HK-2 (cell line): ENCODE measurements at regions not wholly inside any gene's neighbourhood (a gene's known extent, or its start where the extent isn't known, plus 50 kb on each side); places are given as distances from the start of the nearest gene placed in this dataset.
"Not testable (repeated sequence)": the region's sequence is repeated elsewhere in the genome, so short reads cannot be mapped to it uniquely, and the experiment has no call there.

Source experiments
- DNase-seq: peaks from one replicate; pipeline ENCODE4 v3.0.0-alpha.2; 2018; ENCODE audit not compliant: unreplicated experiment

DNA sequence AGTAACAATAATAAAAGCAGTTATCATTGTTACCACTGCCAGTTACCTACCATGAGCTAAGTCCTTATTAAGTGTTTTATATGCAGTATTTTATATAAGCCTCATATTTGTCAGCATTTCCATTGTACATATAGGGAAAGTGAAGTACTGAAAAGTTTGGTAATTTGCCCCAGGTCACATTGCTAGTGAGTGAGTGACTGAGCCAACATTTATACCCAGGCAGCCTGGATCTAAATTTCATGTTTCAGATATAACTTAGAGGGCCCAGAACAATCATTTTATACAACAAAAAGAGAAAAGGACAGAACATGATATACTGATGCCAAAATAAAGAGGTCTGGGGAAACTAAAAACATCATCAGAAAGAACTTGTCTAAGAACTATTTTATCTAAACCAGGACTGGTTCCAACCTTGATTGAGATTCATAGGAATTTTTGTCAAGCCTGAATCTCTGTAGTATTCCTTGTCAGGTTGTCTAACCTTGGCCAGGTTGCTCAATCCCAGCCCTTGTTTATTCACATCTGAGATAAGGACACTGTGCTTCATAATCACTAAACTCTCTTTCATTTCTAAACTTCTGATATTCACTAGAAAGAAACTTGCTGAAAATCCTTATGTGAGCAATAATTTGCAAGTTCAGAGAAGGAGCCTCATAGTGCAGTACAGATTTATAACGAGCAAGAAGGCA is 308.2 kb downstream of the IPMK start:
- no peak for DNase-seq

DNA sequence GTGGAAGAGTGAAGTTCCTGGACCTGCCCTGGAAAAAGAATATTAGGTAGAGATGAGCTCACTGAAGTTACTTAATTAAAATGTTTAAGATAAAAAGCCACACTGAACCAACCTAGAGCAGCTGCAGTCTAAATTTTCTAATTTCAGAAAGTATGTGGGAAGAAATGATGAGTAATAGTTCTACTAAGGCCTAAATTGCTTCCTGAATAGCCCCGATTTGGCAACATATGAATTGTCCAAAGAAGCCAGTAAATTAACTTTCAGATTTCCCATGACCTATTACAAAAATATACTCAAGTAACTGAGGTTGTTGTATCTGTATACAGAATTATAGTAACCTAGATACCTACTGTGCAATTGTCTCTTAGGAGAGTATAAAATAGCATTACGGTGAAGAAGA is 312.6 kb downstream of the IPMK start:
- DNase-seq = no peak

DNA sequence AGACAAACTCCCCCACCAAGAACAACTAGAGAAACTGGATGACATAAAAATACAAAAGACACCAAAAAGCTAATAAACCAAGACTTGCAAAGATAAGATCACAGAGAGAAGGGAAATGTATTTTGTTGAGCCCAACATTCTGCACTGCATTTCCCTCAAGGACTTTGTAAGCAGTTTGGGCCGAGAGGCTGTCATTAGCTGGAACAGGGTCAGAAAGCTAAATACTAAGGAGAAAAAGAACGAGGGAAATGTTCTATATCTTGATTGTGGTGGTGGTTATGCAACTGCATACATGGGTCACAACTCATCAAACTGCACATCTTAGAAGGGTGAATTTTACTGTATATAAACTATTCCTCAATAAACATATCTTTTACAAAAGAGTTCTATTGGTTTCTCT is 315.0 kb downstream of the IPMK start:
- DNase-seq = no peak

DNA sequence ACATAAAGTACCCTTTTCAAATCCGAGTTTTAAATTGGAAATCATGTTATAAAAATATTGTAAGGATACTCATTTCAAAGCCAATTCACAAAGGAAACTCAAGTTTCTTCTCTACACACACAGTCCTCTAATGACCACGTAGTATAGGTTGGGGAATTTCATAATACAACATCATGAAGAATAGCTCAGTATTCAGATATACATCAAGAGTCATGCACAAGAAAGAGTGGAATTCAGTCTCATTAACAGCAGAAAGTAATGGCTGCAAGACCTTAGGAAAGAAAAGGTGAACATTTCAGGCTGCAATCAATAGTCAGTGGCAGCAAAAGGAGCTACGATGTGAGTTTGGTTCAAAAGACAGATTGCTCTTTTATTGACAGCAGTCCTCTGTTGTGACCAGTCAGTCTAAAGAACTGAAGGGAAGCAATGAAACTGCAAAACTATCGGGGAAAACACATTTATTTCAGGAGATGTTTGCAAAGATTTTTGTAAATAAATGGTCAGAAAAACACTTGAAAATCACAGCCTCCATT is 317.2 kb downstream of the IPMK start:
- no peak for DNase-seq

DNA sequence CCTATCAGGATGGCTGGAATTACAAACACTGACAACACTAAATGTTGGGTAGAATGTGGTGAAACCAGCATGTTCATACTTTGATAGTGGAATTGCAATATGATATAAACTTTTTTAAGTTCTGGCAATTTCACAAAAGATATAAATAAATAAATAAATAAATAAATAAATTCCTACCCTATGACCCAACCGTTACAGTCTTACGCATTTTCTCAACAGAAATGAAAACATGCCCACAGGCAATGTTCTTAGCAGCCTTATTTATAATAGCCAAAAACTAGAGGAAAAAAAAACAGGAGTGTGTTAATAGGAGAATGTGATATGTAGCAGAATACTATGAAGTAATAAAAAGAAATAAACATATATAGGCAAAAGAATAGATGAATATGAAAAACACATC is 318.9 kb downstream of the IPMK start:
- no peak for DNase-seq

DNA sequence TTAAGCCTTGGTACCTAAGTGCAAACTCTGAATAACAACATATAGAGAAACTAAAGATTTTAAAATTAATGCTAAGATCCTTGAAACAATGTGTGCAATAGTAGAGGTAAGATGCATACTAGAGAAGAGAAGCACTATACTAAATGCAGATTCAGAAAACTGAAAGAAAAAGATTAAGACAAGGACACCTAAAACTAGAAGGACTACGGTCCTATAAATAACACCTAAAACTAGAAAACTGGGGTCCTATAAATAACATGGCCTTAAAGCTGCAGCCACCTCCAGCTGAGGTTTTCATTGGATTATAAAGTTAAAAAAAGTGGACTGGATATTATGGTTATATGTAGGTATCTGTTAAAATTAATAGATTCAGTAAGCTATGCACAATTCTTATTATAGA is 320.9 kb downstream of the IPMK start:
- no peak for DNase-seq

DNA sequence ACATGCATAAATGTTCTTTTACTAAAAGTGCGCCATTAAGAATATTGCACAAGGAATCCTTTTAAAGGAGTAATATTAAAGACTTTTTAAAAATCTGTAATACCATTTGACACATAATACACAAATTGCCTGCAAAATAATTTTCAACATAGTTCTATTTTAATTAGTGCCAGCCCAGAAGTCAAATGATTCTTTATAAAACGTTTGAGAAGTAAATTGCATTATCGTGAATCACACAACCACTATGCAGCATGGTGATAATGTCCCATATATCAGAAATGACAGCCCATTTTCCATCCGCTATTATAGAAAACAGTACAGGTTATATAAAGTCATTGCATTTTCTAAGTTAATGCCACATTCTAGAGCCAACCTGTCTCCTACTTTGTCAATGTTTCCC is 324.0 kb downstream of the IPMK start:
- DNase-seq = no peak

DNA sequence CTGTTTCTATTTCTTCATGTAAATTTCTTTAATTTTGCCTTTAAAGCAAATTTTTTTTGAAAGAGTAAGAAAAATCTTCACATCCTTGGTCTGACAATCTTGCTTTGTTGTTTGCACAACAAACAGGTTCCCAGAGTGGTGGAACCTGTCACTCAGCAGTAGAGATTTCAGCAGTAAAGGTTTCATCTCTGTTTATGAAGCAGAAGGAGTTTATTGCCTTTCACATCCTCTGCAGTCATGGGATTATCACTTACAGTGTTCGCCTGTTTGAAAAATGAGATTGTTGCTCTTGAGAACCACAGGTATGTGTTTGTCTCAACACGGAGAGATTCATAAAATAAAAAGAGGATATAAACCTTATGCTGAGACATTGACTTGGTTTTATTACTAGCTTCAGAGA is 342.6 kb downstream of the IPMK start:
- no peak for DNase-seq

DNA sequence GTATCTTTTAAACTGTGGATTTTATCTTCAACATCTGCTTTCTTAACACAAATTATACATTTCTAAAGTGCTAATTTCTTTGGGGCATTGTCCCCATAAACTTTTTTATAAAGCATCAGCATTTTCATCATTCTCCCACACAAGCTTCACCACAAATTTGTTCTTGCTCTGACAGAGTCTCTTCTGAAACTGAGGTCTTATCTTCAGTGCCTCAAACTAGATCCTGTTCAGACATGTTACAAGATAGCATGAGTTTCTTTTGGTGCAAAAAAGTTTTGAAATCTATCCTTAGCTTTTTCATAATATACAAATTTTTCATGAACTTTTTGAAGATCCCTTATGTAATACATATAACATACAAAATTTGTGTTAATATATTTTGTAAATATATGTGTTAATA is 346.6 kb downstream of the IPMK start:
- no peak for DNase-seq

DNA sequence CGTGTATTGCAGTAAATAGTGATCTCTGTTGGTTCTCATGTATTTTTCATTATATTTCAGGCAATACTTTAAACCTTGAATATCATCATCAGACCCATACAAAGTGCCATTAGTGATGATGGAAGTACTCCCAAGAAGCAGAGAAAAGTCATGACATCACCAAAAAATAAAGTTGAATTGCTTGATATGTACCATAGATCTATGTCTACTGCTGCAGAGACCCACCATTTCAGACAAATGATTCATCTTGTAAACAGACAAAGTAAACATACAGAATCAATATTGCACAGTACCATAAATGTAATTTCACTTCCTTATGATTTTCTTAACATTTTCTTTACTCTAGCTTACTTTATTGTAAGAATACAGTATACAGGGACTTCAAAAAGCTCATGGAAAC is 347.8 kb downstream of the IPMK start:
- DNase-seq = no peak

DNA sequence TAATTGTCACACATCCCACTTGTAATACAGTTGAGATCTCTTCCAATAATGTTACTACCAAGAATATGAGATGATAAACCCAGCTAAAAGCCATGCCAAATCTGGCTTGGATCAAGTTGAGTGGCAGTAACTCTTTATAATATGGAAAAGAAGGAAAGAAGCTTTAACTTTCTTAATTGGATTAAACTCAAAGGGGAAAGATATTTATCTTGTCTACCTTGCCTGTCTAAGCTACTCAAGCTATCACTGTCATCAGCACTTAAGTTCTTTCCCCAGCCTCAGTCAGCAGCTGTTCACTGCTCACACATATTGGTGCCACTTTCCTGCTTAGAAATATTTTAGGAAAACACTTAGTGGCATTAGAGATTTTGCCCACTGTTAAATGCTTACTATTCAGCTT is 350.7 kb downstream of the IPMK start:
- no peak for DNase-seq

DNA sequence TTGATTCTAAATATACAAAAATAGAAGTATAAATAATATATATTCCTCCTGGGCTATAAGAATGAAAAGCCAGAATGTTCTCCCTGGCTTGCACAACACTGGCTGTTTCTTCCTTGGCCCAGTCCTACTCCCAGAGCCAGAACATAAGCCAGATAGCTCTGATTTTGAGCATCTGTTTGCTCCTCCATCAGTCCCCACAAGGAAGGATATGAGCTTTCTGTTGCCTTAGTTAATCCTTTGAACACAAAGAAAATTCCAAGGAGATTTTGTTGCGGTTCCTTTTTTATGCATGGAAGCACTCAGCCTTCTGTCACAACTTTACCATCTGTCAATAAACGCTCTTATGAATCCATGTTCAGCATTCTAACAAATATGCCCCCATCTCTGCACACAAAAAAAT is 361.8 kb downstream of the IPMK start:
- DNase-seq = no peak

DNA sequence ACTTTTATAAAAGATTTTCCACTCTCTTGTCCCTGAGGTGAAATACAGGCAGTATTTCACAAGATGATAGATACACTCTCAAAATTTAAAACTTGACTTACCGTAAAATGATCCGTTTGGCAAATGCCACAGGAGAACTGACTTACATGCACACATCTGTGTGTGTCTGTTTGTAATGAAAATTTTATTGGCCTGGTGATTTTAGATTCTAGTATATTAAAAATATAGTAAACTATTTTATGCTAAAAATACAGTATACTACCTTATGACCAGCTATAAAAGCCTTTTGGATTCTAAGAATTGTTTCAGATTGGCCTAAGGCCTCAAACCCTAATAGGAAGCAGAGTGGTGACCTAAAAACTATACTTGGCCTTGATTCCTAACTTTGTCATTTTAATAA is 362.7 kb downstream of the IPMK start:
- DNase-seq = no peak

DNA sequence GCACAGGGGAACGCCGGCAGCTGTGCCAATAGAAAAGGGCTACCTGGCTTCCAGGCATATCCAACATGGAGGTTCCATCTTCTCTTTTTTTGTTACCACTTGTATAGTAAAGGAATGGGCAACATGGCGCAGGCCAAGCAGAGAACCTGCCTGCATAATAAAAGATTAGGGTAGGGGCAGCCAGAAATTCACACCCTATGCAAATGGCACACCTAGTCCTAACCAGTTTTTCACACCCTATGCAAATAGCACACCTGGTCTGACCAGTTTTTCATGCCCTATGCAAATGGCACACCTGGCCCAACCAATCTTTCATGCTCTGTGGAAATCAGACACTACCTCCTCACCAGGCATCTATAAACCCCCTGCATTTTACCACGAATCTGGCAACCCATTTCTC is 369.5 kb downstream of the IPMK start:
- no peak for DNase-seq

DNA sequence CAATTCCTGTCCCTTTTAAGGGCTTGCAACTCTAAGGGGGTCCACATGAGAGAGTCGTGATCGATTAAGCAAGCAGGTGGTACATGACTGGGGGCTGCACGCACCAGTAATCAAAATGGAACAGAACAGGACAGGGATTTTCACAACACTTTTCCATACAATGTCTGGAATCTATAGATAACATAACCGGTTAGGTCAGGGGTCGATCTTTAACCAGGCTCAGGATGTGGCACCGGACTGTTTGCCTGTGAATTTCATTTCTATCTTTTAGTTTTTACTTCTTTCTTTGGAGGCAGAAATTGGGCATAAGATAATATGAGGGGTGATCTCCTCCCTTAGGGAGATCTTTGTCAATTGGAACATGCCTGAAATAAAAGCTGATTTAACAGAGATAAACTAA is 370.1 kb downstream of the IPMK start:
- DNase-seq = no peak

DNA sequence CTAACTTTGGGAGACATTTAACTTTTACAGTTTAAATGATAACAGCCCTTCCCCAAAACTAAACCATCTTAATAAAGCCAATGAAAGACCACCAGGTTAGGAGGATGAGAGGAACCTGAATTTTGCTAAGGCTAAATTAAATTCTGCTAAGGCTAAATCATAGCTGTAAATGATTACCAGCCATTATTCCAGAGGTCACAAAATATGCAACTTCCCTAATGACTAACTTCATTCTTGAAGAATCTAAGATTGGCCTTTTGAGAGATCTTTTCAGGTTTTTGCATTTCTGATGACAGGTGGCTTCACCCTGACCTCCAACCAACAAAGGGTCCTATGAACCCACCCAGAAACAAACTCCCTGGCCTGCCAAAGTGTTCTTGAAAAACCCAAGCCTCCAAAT is 373.3 kb downstream of the IPMK start:
- DNase-seq = no peak

DNA sequence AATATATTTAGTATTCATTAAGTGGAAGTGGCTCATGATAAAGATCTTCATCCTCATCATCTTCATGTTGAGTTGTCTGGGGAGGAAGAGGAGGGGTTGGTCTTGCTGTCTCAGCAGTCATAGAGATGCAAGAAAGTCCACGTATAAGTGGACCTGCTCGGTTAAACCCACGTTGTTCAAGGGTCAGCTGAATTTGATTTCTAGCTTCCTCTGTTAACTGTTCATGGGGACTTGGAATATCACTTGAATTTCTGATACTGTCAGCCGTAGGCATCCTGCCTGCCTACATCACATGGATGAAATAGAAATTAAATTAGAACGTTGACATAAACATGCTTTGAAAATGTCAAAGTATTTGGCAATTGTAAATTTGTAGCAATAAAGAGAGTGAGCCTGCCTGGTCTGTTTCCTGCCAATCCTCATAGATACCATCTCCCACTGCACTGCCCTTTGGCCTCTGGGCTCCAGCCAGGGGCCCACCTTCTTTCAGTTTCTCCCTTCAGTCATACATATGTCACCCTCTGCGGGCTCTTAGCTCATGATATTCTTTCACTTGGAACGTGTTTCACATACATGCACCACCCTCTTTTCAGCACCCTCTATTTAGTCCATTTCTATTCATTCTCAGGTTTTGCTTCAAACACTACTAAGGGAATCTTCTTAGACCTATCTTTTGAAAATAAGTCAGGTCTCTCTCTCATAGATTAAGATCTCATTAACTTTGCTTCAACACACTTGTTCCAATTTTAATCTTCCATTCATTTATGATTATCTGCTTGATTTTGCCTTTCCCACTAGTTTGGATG is 376.3 kb downstream of the IPMK start:
- no peak for DNase-seq

DNA sequence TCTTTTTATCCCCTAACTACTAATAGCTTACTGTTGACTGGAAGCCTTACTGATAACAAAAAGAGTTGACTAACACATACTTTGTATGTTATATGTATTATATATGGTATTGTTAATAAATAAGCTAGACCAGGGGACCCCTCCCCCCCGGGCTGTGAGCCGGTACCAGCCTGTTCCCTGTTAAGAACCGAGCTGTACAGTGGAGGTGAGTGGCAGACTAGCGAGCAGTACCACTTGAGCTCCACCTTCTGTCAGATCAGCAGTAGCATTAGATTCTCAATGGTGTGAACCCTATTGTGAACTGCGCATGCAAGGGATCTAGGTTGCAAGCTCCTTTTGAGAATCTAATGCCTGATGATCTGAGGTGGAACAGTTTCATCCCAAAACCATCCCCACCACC is 377.0 kb downstream of the IPMK start:
- DNase-seq = no peak

DNA sequence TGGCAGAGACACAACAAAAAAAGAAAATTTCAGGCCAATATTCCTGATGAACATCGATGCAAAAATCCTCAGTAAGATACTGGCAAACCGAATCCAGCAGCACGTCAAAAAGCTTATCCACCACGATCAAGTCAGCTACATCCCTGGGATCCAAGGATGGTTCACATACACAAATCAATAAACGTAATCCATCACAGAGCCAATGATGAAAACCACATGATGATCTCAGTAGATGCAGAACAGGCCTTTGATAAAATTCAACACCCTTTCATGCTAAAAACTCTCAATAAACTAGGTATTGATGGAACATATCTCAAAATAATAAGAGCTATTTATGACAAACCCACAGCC is 382.1 kb downstream of the IPMK start:
- DNase-seq = not testable (repeated sequence)

DNA sequence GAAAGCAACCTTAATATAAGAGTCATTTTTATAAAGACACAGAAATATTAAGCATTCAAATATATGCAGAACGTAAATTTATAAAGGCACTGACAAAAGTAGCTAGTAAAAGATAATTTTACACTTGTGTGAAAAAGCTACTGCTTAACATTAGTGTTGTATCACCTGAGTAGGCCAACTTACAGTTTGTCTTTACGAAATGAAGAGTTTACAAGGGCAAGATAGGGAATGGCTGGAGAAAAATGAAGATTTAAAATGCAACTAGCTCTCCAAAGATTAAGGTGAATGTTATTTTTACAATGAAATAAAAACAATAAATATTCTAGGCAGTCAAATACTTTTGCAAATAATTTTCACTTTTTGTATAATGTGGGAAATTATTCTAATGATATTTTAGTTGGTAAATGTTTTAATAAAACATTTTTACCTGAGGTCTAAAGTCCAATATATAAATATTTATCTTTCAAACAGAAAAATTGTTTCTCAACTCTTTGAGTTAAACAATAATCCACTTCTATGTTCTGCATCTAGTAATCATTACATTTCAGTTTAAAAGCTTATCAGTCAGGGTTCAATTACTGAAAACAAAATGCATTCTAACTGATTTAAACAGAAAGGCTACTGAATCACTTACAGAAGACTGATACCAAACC is 382.6 kb downstream of the IPMK start:
- no peak for DNase-seq

DNA sequence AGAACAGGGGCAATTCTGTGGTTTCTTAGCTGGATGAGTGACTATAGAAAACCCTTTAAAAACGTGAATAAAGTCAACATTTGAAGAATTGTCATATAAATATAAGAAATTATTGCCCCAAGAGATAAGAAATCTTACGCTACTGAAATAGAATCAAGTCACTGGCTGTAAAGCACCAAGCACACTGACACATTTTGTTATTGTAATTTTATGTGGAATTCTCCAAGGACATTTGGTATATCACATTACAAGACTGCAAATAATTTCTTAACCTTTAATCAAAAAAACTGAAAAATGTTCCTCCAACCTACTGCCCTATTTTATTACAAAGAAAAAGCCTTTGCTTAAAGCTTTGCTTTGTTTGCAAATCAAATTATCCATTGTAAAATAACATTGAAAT is 383.3 kb downstream of the IPMK start:
- DNase-seq = no peak

DNA sequence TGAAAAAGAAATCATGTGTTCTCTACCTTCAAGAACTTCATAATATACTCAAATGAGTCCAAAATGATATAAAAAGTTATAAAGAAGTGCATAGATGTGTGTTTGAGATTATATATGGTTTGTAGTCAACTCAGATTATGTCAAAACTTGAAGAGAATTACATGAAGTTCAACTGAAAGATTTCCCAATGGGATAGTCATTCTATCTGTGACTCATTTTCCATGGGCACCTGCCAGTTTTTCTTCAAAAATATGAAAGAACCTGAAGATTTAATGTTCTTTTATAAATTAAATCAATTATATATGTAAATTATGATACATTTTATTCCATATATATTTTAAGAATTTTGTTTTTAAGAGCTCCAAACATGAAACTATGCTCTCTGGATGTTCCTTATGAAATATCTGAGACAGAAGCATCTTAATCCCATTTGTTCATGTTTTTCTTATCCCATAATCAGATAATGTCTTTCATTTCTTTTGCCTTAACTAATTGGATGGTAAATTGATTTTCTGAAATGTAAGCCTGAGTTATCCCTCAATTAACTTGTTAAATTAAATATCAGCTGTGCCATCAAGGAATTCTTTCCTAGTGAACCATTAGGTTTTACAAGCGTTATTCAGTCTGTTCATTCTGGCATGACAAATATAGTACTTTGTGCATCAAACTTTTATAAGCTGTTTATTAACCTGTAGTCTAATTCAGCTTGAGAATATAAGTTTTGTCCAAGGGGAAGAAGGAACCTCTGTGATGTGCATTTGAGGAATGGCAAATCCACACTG is 387.1 kb downstream of the IPMK start:
- no peak for DNase-seq
